Activated T-cell treated with anti-CD3 and anti-CD28 coated beads, Interleukin-2, amount 50 U/mL, for 4 hours (primary cell): ENCODE measurements at regions not wholly inside any gene's neighbourhood (a gene's known extent, or its start where the extent isn't known, plus 50 kb on each side); places are given as distances from the start of the nearest gene placed in this dataset.

Source experiments
- ATAC-seq, 2 donors: fragments of 200-7000 bp; cut with Tn5 transposase; one replicate each; pipeline ENCODE4 v1.10.0; 2021
- DNase-seq: peaks from one replicate; pipeline ENCODE4 v3.0.0-alpha.2; 2020
- H3K27me3 Mint-ChIP-seq: one replicate; pipeline ENCODE4 v1.8.0; 2021; ENCODE audit warnings: low read depth, mixed read lengths
- H3K36me3 Mint-ChIP-seq: one replicate; pipeline ENCODE4 v1.8.0; 2022; ENCODE audit warnings: mixed read lengths; ENCODE audit not compliant: insufficient read depth
- H3K4me1 Mint-ChIP-seq: one replicate; pipeline ENCODE4 v1.8.0; 2021; ENCODE audit warnings: low read depth, mixed read lengths
- H3K4me3 Mint-ChIP-seq: one replicate; pipeline ENCODE4 v1.8.0; 2021; ENCODE audit warnings: mild to moderate bottlenecking, moderate library complexity, mixed read lengths
- H3K9me3 Mint-ChIP-seq: one replicate; pipeline ENCODE4 v1.8.0; 2021; ENCODE audit warnings: mixed read lengths

DNA sequence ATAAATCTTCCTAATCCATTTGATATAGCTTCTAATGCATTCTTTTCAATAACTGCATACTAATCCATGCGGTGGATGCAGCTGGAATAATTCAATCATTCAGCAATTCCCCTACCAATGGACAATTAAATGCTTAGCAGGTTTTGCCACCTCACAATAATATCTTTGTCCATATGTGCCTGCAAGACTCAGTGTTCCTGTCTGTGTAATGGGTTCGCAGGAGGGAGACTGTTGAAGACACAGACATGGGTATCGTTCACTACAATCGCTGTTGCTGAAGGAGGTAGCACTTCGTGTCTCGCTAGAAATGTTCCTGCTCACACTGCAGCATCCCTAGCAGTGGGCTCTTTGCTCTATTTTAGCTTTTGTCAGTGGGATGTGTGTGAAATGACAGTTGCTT, 214.4 kb downstream of the MED10 start:
- Mint-ChIP-seq H3K4me1 (no peaks in the 10 kb centered on the region), H3K36me3 (no peaks in the 10 kb centered on the region), H3K4me3 (no peak overlapping the region), H3K27me3 (peaks cover 21% of the 10 kb centered on the region), H3K9me3 (no peaks in the 10 kb centered on the region)
- ATAC-seq (no peak), DNase-seq (no peak)

DNA sequence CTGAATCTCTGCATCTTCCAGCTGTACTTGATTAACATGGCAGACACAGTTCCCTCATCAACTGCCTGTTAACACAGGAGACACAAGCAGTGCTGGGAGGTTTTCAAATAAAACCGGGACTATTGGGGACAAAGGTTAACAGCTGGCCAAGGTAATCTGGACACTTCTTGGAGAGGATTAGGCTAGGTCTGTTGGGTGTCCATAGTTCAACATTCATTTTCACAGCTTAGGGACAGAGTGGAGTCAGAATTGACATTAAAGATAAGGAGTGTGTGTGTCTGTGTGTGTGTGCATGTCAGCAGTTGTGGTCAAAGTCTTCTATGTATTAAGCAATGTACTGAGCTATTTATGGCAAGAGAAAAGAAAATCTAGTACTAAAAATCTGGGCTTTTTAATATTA, 216.2 kb downstream of the MED10 start:
- Mint-ChIP-seq H3K36me3 (no peaks in the 10 kb centered on the region), H3K4me3 (no peak overlapping the region), H3K4me1 (no peaks in the 10 kb centered on the region), H3K9me3 (no peaks in the 10 kb centered on the region), H3K27me3 (peaks cover 21% of the 10 kb centered on the region)
- DNase-seq (no peak), ATAC-seq (no peak)

DNA sequence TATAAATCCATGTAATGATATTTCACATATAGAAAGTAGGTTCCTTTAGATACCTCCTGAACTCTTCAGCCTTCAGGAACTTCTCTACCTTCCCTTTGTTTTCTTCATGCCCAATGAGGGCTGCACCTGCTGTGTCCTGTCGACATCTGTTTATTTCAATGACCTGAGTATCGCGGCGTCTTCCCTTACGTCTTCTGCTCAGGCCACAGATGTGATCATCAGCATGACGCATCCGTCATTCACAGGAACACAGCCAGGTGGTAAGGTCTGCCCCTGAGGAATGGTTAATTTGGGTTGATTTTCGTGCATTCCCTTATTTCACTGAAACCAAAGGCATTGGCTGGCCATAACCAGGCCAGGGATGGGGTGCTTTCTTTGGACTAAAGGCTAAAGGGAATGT, 217.1 kb downstream of the MED10 start:
- Mint-ChIP-seq H3K4me1 (no peaks in the 10 kb centered on the region), H3K9me3 (no peaks in the 10 kb centered on the region), H3K27me3 (peaks cover 14% of the 10 kb centered on the region), H3K4me3 (no peak overlapping the region), H3K36me3 (no peaks in the 10 kb centered on the region)
- DNase-seq (no peak), ATAC-seq (no peak)

DNA sequence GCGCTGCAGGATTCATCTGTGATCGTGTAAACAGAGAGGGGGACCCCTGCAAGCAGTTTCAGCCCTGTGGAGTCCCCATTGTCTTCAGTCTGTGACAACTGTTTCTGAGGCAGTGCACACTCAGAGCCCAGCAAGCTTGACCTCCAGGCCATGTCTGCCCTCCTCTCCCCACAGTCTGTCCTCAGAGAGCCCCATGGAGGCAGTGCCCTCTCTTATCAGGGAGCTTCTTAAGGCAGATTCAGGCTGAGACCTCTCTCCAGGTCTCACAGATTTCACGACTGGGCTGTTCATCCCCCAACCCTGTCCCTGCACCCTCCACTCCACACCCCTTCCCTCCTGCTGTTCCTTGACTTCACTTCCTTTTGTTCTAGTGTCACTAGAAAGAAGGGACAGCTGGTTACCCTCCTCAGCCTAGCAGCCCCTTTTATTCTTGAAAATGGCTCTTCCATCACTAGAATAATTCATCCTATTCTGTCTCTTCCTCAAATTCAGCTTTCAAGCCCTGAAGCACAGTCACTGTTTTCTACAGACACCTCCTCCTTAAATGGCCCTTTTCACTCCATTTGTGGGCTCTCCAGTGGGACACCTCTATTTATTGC, 218.4 kb downstream of the MED10 start:
- Mint-ChIP-seq H3K4me3 (no peak overlapping the region), H3K9me3 (peaks cover 4% of the 10 kb centered on the region), H3K36me3 (no peaks in the 10 kb centered on the region), H3K27me3 (peaks cover 14% of the 10 kb centered on the region), H3K4me1 (no peaks in the 10 kb centered on the region)
- ATAC-seq (no peak), DNase-seq (no peak)

DNA sequence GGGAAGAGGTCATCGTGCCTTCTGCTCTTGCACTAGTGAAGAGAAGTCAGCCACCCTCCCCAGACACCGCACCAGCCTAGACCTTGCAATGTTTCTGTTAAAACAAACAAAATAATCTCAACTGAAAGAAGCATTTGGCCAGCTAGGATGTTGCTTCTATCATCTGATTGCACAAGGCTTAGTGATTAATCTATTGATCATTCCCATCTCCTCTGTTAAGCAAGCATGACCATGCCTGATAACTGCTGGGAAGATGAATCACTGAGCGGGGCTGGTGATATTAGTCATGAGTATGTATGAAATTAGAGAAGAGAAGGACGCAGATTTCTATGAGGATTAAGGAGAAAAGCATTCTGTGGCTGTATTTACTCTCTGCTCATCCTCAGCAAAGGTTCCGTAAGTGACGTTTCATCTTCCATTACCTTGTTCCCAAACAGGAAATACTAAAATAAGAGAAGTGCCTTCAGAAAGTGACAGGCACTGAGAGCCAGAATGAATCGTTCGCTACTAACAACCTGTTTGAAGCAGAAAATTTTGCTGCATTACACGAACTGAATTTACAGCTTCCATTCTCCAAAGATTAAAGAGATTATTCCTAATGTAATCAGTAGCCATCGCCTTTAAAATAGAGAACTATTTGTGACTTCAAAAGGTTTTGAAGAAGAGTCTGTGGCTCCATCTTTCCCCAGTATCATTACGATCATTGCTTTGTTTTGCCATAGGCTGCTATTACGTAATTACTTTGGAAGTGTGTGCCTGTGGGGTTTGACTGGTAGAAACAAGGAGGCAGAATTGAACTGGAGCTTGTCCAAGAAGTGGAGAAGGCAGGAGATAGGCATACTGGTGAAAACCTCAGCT, 219.1 kb downstream of the MED10 start:
- Mint-ChIP-seq H3K4me1 (no peaks in the 10 kb centered on the region), H3K36me3 (no peaks in the 10 kb centered on the region), H3K9me3 (peaks cover 4% of the 10 kb centered on the region), H3K27me3 (peaks cover 14% of the 10 kb centered on the region), H3K4me3 (no peak overlapping the region)
- DNase-seq (no peak), ATAC-seq (no peak)

DNA sequence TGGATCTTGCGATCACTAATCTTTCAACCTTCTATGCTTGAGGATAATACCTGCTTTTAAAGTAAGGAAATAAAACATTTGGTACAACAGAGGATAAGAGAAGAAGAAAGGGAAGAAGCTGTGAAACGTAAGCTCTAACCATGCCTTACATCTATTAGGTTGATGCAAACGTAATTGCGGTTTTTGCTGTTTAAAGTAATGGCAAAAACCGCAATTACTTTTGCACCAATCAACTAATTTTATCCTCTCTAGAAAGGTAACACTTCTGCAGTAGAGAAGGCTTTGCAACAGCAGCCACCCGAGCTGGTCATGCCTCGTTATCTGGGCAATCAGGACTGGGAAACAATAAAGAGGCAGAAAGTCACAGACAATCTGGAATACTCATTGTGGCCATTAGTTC, 224.1 kb downstream of the MED10 start:
- Mint-ChIP-seq H3K4me3 (no peak overlapping the region), H3K9me3 (peaks cover 7% of the 10 kb centered on the region), H3K36me3 (no peaks in the 10 kb centered on the region), H3K4me1 (no peaks in the 10 kb centered on the region), H3K27me3 (peaks cover 2% of the 10 kb centered on the region)
- no peak for DNase-seq
- no peak for ATAC-seq

DNA sequence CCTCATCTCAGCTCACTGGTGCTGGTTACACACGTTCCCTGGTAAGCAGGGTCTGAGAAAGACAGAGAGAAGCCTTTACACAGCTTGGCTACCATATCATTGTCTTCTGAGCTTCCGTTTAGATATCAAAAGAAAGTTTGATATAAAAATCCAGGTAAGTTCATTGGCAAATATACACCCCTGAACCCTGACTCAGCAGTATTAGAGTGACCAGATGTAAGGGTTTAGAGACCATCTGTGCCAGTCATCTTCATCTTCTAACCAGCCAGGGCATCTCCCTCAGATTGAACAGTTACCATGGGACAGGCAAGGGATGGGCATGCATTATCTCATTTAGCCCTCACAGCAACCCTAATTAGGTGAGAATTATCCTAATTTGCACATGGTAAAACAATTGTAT, 232.1 kb downstream of the MED10 start:
- H3K4me1 Mint-ChIP-seq = no peaks in the 10 kb centered on the region
- H3K9me3 Mint-ChIP-seq = peaks cover 3% of the 10 kb centered on the region
- ATAC-seq (no peak), DNase-seq (no peak)
- no peaks in the 10 kb centered on the region for H3K27me3 Mint-ChIP-seq
- H3K36me3 Mint-ChIP-seq = no peaks in the 10 kb centered on the region
- no peak overlapping the region for H3K4me3 Mint-ChIP-seq

DNA sequence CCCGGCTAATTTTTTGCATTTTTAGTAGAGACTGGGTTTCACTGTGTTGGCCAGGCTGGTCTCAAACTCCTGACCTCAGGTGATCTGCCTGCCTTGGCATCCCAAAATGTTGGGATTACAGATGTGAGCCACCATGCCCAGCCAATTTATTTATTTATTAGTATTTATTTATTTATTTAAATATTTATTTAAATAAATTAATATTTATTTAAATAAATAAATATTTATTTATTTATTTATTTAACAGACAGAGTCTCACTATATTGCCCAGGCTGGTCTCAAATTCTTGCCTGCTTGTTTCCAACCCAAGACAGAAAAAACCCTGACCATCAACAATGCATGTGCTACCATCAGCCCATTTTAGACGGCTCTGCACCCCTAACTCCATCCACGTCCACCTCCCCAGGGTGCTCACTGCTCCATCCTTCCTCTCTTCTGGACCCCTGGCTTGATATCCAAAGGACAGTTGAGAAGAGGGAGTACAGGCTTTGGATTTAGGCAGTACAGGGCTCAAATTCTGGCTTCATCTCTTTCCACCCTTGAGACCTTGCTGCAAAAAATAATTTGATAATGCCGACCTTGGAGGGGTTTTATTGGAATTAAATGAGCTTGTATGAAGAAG, 232.6 kb downstream of the MED10 start:
- ATAC-seq (no peak), DNase-seq (no peak)
- Mint-ChIP-seq H3K9me3 (peaks cover 3% of the 10 kb centered on the region), H3K4me1 (no peaks in the 10 kb centered on the region), H3K27me3 (no peaks in the 10 kb centered on the region), H3K36me3 (no peaks in the 10 kb centered on the region), H3K4me3 (no peak overlapping the region)

DNA sequence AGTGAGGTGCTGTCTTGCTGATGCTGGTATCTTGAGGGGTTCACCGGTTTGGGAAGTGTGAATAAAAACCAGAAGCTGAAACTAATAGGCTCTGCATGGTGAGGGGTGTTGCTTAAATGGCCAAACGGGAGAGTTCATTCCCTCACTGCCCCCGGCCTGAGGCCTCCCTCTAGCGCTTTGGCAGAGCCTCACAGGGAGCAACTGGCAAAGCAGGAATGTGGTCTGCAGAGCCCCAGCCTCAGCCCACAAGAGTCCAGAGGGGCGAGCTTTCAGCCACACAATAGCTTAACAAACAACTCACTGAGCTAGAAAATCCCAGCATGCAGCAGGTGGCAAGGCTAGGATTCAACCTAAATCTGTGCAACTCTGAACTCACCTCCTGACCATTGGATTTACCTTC, 234.8 kb downstream of the MED10 start:
- Mint-ChIP-seq H3K36me3 (no peaks in the 10 kb centered on the region), H3K4me3 (no peak overlapping the region), H3K9me3 (no peaks in the 10 kb centered on the region), H3K4me1 (no peaks in the 10 kb centered on the region), H3K27me3 (no peaks in the 10 kb centered on the region)
- ATAC-seq = no peak
- no peak for DNase-seq

DNA sequence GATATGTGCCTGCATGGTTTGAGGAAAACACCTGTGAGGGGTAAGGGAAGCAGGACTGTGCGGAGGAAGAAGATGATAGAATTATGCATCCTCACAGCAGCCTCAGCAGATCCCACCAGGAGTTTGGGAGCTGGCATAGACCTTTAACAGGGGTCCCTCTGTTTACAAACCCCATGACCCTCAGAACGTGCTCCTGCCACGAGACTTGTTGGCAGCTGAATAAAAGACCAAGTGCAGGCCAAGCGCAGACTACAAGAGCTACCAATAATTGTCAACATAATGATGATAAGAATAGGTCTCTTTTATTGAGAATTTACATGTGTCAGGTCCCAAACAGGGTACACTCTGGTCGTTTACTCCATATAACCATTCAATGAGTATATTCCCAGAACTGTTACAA, 236.0 kb downstream of the MED10 start:
- Mint-ChIP-seq H3K9me3 (no peaks in the 10 kb centered on the region), H3K36me3 (no peaks in the 10 kb centered on the region), H3K4me1 (no peaks in the 10 kb centered on the region), H3K27me3 (no peaks in the 10 kb centered on the region), H3K4me3 (no peak overlapping the region)
- DNase-seq = no peak
- ATAC-seq = no peak

DNA sequence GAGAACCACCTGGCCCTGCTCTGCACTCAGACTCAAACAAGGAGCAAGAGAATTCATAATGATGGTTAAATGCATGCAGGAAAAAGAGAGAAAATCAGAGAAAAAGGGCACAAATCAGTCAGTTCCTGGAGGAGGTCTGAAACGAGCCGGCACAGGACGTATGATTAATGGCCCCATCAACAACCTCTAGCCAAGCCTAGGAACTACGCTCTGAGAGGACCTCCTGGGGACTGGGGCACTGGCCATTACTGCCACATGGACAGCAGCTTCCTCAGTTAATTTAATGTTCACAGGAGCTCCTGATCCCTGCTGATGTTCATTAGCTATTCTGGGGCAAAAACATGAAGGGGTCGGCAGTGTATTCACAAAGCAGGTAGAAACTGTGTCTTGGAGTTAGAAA, 238.1 kb downstream of the MED10 start:
- no peaks in the 10 kb centered on the region for H3K9me3 Mint-ChIP-seq
- ATAC-seq (no peak), DNase-seq (no peak)
- no peaks in the 10 kb centered on the region for H3K36me3 Mint-ChIP-seq
- no peak overlapping the region for H3K4me3 Mint-ChIP-seq
- no peaks in the 10 kb centered on the region for H3K27me3 Mint-ChIP-seq
- H3K4me1 Mint-ChIP-seq = no peaks in the 10 kb centered on the region

DNA sequence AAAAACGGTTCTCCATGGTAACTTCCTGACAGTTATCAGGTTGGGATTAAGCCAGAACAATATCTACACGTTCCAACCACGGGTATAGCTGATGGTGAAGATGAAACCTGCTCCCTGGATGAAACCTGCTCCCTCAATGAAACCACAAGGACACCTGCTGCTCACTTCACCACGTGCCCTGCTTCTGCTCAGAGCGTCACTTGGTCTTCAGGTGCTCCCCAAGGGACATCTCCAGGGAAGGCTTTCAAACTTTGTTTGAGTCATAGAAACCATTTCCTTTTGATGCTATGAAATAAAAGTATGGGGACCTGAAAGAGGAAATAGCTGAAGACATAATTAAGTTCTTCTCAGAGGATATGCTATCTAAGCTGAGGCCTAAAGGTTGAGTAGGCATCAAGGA, 242.4 kb downstream of the MED10 start:
- Mint-ChIP-seq H3K36me3 (no peaks in the 10 kb centered on the region), H3K9me3 (no peaks in the 10 kb centered on the region), H3K4me1 (no peaks in the 10 kb centered on the region), H3K4me3 (no peak overlapping the region), H3K27me3 (no peaks in the 10 kb centered on the region)
- DNase-seq = no peak
- no peak for ATAC-seq

DNA sequence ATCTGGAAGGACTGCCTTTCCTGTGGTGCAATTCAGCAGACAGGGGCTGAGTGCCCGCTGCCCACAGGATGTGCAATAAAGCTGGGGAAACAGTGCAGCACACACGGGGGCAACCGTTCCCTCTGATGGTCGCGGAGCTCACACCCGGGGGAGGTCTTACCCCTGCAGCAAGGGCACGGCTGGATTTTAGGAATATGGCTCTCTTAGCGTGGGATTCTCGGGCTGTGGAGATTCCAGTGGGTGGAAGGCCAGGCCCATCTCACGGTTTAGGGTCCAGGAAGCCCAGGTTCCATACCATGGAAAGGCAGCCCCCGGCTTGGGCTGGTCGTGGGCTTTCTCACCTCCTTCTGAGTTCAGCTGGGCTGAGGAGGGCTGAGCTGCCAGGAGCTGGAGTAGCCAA, 244.1 kb downstream of the MED10 start:
- no peak for DNase-seq
- H3K4me1 Mint-ChIP-seq = no peaks in the 10 kb centered on the region
- no peaks in the 10 kb centered on the region for H3K9me3 Mint-ChIP-seq
- no peaks in the 10 kb centered on the region for H3K36me3 Mint-ChIP-seq
- ATAC-seq = no peak
- no peaks in the 10 kb centered on the region for H3K27me3 Mint-ChIP-seq
- H3K4me3 Mint-ChIP-seq = no peak overlapping the region

DNA sequence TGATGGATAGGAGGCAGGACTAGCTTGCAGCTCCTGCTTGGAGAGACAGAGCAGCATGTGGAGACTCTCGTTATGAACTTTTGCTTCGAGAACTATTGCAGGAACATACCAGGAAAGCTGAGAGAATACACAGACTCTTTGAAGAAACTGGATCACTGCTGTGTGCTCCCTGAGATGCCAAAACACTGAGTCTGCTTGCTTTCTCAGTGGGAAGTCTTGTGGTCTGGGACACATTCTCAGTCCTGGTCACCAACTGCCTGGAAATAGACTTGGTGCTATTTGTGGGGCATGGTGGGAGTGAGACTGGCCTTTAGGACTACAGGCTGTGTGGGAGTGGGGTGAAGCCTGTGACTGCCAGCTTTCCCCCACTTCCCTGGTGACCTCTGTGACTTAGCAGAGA, 252.6 kb downstream of the MED10 start:
- DNase-seq = no peak
- peaks cover 10% of the 10 kb centered on the region for H3K9me3 Mint-ChIP-seq
- H3K36me3 Mint-ChIP-seq = no peaks in the 10 kb centered on the region
- no peaks in the 10 kb centered on the region for H3K4me1 Mint-ChIP-seq
- H3K4me3 Mint-ChIP-seq = no peak overlapping the region
- ATAC-seq = no peak
- H3K27me3 Mint-ChIP-seq = peaks cover 2% of the 10 kb centered on the region

DNA sequence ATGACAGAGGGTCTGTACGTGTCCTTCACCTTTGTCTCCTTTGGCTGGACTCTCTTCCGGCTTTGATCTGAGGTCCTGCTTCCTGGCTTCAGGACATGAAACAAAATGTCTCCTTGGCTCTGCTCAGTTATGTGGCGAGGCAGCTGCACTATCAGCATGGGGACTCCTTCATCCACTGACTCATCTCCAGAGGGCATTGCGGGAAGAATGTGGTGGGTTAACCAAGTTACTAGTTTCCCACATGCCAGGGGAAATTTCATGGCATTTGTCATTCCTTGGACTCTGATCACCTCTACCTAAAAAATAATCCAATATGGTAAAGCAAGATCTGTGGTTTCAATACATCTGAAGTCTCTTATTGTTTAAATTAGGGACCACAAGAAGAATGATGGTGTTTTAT, 259.7 kb downstream of the MED10 start:
- ATAC-seq (no peak), DNase-seq (no peak)
- peaks cover 4% of the 10 kb centered on the region for H3K9me3 Mint-ChIP-seq
- H3K36me3 Mint-ChIP-seq = no peaks in the 10 kb centered on the region
- no peak overlapping the region for H3K4me3 Mint-ChIP-seq
- H3K27me3 Mint-ChIP-seq = peaks cover 4% of the 10 kb centered on the region
- H3K4me1 Mint-ChIP-seq = no peaks in the 10 kb centered on the region
